HL-60 (cell line): ENCODE measurements at regions not wholly inside any gene's neighbourhood (a gene's known extent, or its start where the extent isn't known, plus 50 kb on each side); places are given as distances from the start of the nearest gene placed in this dataset.

ENCODE experiments used
- DNase-seq, 2 experiments: peaks; one replicate each; pipeline ENCODE4 v3.0.0-alpha.2; 2010 to 2020; ENCODE audit warnings: low read depth in 1 of 2, low spot score in 1 of 2
- H3K27ac ChIP-seq: fragments of 250-450 bp; sonication (Bioruptor Pico); replicated peaks from 2 replicates; pipeline ENCODE4 v1.5.1; 2020; ENCODE audit warnings: mild to moderate bottlenecking, moderate library complexity
- H3K27me3 ChIP-seq: fragments of 250-450 bp; sonication (Bioruptor Pico); 2 replicates; pipeline ENCODE4 v1.5.1; 2021; ENCODE audit warnings: mild to moderate bottlenecking, moderate library complexity; ENCODE audit not compliant: insufficient read depth, poor library complexity, severe bottlenecking
- H3K4me3 ChIP-seq: replicated peaks from 2 replicates; pipeline ENCODE4 v1.5.1; 2011; ENCODE audit warnings: mild to moderate bottlenecking, control low read depth, low read length; ENCODE audit not compliant: insufficient read depth
- CTCF ChIP-seq: IDR thresholded peaks from one replicate; pipeline ENCODE4 v1.5.1; 2011; ENCODE audit warnings: low read length, control low read depth, inconsistent platforms; ENCODE audit not compliant: insufficient read depth
- GABPA ChIP-seq: IDR thresholded peaks from 2 replicates; pipeline ENCODE4 v1.6.1; 2012; ENCODE audit warnings: low read depth
- POLR2AphosphoS5 ChIP-seq: IDR thresholded peaks from 2 replicates; pipeline ENCODE4 v1.6.1; 2012; ENCODE audit warnings: low read depth
- REST ChIP-seq: IDR thresholded peaks from 2 replicates; pipeline ENCODE4 v1.6.1; 2012; ENCODE audit warnings: low read depth; ENCODE audit not compliant: insufficient replicate concordance
- SPI1 ChIP-seq: IDR thresholded peaks from 2 replicates; pipeline ENCODE4 v1.6.1; 2012; ENCODE audit warnings: low read depth, mild to moderate bottlenecking, borderline replicate concordance

GRCh38 chr10:83673316-83673715, 466.0 kb upstream of the GHITM start:
- H3K27me3 ChIP-seq, result no peaks in the 10 kb centered on the region
- TF ChIP-seq POLR2AphosphoS5 (no peak), CTCF (no peak), REST (no peak), SPI1 (no peak), GABPA (no peak)
- no peak overlapping the region for H3K4me3 ChIP-seq
- H3K27ac ChIP-seq, result no peak overlapping the region
- no peak for DNase-seq

- no peak overlapping the region for H3K4me3 ChIP-seq
- TF ChIP-seq SPI1 (no peak), GABPA (no peak), REST (no peak), CTCF (no peak), POLR2AphosphoS5 (no peak)
- no peak overlapping the region for H3K27ac ChIP-seq
- H3K27me3 ChIP-seq, result no peaks in the 10 kb centered on the region
- DNase-seq, result no peak
Observed at GRCh38 chr10:83677795-83678194, 461.5 kb upstream of the GHITM start.

DNA sequence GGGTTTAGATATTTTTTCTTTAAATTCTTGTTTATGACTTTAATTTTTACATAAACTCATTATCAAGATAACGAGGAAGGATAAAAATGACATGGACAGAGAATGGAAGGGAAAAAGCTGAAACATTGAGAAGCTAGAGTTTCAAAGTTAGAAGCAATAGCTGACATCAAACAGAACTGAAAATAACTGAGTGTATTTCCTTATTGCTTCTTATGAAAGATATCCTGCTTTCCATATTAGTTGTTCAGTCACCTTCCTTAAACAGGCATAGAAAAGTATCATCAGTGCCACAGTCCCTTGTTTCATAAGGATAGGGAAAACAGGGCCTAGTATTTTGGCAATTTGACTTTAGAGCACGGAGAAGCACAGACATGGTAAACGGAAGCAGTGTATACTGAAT, 460.5 kb upstream of the GHITM start:
- no peak for DNase-seq
- Histone ChIP-seq H3K4me3 (no peak overlapping the region), H3K27me3 (no peaks in the 10 kb centered on the region), H3K27ac (no peak overlapping the region)
- TF ChIP-seq SPI1 (no peak), REST (no peak), CTCF (no peak), POLR2AphosphoS5 (no peak), GABPA (no peak)
